ENCODE measurements at regions not wholly inside any gene's neighbourhood (a gene's known extent, or its start where the extent isn't known, plus 50 kb on each side); places are given as distances from the start of the nearest gene placed in this dataset.

- Histone ChIP-seq H3K27ac (no peak overlapping the region), H3K4me3 (no peak overlapping the region), H3K36me3 (no peaks in the 10 kb centered on the region), H3K4me1 (no peaks in the 10 kb centered on the region), H3K9me3 (no peaks in the 10 kb centered on the region), H3K27me3 (replicated peaks in 1 of 7) (peaks cover 0 to 35% (median 0%) of the 10 kb centered on the region in 7 donors)
- DNase-seq: no peak
- intact Hi-C loops (cut with DNase I; ENCODE audit: low total_unique reads): no loop called here
- TF ChIP-seq CTCF (IDR thresholded peaks at IDR 0.05 in 8 of 11, conservative IDR thresholded peaks at IDR 0.05 in 3 of 11) (no peak), POLR2AphosphoS5 (IDR thresholded peaks at IDR 0.05) (no peak), POLR2A (IDR thresholded peaks at IDR 0.05) (no peak)
- WGBS, 5 donors: 62 to 76% (median 70%) methylated on average over 15 to 16 of the region's 16 CpGs
Measured at GRCh38 chr18:49663899-49664890, 102.3 kb downstream of the LIPG start.

- Histone ChIP-seq H3K4me3 (no peak overlapping the region), H3K27ac (no peak overlapping the region), H3K36me3 (no peaks in the 10 kb centered on the region), H3K9me3 (no peaks in the 10 kb centered on the region), H3K4me1 (no peaks in the 10 kb centered on the region), H3K27me3 (replicated peaks in 1 of 7) (peaks cover 0 to 19% (median 0%) of the 10 kb centered on the region in 7 donors)
- intact Hi-C loops (cut with DNase I; ENCODE audit: low total_unique reads): no loop called here
- 74 to 89% (median 85%) methylated on average over 7 of the region's 7 CpGs for WGBS, 5 donors
- no peak for DNase-seq
- no peak for TF ChIP-seq CTCF (IDR thresholded peaks at IDR 0.05 in 8 of 11, conservative IDR thresholded peaks at IDR 0.05 in 3 of 11)
- no peak for TF ChIP-seq POLR2AphosphoS5 (IDR thresholded peaks at IDR 0.05)
- no peak for TF ChIP-seq POLR2A (IDR thresholded peaks at IDR 0.05)
Measured at GRCh38 chr18:49662506-49662905, 100.6 kb downstream of the LIPG start.

GRCh38 chr18:49658823-49659404, 97.1 kb downstream of the LIPG start:
- Histone ChIP-seq H3K36me3 (no peaks in the 10 kb centered on the region), H3K9me3 (no peaks in the 10 kb centered on the region), H3K27me3 (replicated peaks in 1 of 7) (peaks cover 0 to 10% (median 0%) of the 10 kb centered on the region in 7 donors), H3K27ac (no peak overlapping the region), H3K4me3 (no peak overlapping the region), H3K4me1 (no peaks in the 10 kb centered on the region)
- TF ChIP-seq POLR2A (IDR thresholded peaks at IDR 0.05): no peak
- no peak for TF ChIP-seq POLR2AphosphoS5 (IDR thresholded peaks at IDR 0.05)
- intact Hi-C loops (cut with DNase I; ENCODE audit: low total_unique reads): no loop called here
- peak; percentile 20 for DNase-seq
- WGBS, 5 donors: 66 to 77% (median 69%) methylated on average over 6 of the region's 6 CpGs

GRCh38 chr18:49656073-49656692, 94.3 kb downstream of the LIPG start:
- no peak overlapping the region for H3K4me3 ChIP-seq
- TF ChIP-seq POLR2A (IDR thresholded peaks at IDR 0.05): no peak
- no peak for TF ChIP-seq CTCF (IDR thresholded peaks at IDR 0.05 in 8 of 11, conservative IDR thresholded peaks at IDR 0.05 in 3 of 11)
- no peak for TF ChIP-seq POLR2AphosphoS5 (IDR thresholded peaks at IDR 0.05)
- peak; percentile 18 for DNase-seq
- intact Hi-C loops (cut with DNase I; ENCODE audit: low total_unique reads): no loop called here
- 77 to 87% (median 78%) methylated on average over 10 of the region's 10 CpGs for WGBS, 5 donors
- H3K36me3 ChIP-seq: no peaks in the 10 kb centered on the region
- H3K9me3 ChIP-seq: no peaks in the 10 kb centered on the region
- H3K4me1 ChIP-seq: peaks cover 0 to 8% (median 0%) of the 10 kb centered on the region in 6 donors
- H3K27me3 ChIP-seq (replicated peaks in 1 of 7): peaks cover 0 to 5% (median 0%) of the 10 kb centered on the region in 7 donors
- no peak overlapping the region for H3K27ac ChIP-seq

Data from spleen (tissue), 11 donors.